NCI-H1417 treated with DMSO at 0.1 percent for 48 hours (cell line): ENCODE measurements at regions not wholly inside any gene's neighbourhood (a gene's known extent, or its start where the extent isn't known, plus 50 kb on each side); places are given as distances from the start of the nearest gene placed in this dataset.

ENCODE experiments used
- DNase-seq: peaks from one replicate; lab custom pipeline; 2025; lab: John Stamatoyannopoulos, UW

DNA sequence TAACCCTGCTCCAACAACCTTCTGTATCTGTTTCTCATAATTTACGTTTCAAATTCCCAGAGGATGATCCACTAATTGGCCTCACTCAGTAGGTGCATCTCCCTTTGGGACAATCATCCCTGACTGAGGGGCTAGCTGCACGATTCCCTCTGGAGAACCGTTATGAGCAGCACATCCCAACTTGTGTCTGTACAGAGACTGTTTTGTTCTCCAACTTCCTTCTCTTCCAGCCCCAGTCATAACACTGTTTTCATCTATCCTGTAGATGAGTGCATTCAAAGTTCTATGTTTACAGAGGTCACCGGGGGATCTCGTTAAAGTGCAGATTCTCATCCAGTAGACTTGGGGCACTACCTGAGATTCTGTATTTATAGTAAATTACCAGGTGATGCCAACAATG, 187.2 kb downstream of the REEP3 start:
- DNase-seq, result no peak

DNA sequence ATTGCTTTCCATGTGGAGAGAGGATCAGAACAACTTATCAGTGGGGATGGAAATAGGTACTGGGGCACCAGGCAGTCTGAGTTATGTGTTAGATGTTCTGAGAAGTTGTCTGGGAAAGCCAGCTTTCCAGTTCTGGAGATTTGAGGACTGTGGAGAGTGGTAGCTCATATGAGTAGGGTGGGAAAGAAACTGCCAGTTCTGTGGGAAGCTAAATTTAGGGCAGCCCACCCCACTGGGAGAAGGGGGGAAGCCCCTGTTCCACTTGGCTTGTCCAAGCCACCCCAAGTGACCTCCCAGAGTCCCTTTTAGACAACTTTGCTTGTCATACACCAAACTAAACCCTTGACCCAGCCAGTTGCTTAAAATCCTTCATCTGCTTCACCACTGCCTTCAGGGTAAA, 189.5 kb downstream of the REEP3 start:
- DNase-seq, result no peak

DNA sequence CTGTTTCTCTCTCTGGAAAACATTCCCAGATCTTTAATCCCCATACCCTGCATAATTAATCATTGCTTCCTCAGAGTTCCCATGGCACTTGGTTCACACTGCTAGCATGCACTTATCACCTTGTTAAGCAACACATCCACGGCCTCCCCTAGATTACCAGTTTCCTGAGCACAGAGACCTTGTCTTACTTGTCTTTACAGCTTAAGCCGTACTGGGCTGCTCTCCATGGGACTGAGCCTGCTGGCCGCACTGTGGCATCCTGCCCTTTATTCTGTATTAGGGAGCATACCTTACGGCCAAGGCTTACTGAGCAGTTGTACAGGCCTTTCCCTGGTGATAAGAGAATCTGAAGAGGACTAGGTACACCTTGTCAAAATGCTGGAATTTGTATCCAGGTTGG, 190.2 kb downstream of the REEP3 start:
- no peak for DNase-seq

DNA sequence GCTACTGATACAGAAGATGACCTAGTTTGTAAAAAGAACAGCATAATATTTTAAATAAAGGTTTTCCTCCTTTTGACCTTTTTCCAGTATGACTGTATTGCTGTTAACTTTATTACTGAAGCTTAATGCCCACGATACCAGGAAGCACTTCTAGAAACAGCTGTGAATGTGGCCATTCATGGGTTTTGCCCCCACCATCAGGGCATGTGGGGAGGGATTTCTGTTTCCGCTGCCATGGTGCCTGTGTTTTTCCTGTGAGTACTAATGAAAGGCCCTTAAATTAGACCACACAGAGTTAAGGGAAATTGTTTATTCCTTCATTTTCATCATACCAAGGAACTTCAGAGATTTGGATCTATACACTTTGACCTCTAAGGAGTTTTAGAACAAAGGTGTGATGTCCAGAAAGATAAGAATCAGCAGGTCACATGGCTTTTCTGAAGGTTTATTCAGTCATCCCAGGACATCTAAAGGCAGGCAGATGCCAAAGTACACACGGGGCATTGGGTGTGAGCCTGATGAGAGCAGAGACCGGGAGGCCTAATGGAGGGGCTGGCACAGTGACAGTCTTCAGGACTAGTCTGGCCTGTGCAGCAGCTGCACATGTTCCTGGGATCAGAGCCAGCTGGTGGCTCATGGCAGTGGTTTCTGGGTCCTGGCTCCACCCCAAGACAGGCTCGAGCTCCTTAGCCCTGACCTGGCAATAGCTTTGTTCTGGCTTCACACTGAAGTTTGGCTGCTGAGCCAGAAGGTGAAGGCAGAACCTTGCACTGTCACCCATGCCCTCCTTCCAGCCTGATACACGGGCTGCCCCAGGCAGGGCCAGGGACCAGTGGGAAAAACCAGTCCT, 190.9 kb downstream of the REEP3 start:
- DNase-seq, result no peak

DNA sequence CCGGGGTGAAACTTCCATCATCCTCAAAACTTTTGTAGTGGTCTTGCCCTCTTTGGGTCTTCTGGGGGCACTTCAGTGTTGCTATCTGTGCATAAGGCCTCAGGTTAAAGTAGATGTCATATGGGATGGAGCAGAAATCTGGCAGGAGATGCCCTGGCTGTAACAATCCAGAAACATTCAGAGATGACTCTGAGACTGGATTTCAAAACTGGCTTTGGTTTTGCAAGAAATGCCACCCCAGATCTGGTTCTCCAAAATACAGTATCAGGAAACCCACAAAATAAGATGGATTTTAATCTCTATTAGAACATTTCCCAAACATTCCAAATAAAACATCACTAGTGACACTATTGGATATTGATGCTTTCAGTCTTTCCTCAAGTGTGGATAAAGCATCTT, 191.5 kb downstream of the REEP3 start:
- DNase-seq, result no peak

DNA sequence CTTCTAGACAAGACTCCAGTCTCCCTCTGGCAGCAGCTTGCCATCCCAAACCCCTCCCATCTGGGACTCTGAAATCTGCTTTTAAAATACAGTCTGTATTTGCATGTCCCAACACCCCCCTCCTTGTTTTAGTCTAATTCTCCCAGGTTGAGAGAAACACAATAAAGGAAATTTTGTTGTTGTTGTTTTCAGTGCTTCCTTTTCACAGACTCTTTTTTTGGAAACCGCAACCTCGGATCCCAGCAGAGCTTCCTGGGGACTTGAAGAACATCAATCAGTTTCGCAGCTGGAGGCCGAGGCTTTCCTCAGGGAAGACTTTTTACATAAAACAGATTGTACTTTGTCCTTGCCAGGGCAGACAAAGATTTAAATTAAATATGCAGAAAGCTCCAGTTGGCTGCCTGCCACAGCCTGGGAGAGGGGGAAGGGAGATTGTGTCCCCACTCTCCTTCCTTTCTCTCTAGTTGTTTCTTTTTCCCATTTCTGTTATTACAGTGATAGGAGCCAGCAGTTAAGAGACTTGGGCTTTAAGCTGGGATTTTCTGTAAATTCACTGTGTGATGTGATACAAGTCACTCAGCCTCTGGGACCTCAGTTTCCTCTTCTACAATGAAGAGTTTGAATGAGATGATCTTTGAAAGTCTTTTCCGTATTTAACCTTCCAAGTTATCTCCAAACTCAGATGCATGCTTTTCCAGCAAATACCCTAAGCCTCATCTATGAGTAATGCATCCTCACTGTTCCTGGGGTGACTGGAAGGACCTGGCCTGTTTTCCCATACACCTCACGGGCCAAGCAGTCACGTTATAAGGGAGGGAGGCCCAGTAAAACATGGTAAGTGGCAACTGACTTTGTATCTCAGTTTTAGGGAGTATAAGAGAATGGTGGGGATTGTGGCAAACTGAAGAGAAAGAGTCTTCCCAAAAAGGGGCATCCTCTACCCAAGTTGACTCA, 192.3 kb downstream of the REEP3 start:
- DNase-seq, result no peak

DNA sequence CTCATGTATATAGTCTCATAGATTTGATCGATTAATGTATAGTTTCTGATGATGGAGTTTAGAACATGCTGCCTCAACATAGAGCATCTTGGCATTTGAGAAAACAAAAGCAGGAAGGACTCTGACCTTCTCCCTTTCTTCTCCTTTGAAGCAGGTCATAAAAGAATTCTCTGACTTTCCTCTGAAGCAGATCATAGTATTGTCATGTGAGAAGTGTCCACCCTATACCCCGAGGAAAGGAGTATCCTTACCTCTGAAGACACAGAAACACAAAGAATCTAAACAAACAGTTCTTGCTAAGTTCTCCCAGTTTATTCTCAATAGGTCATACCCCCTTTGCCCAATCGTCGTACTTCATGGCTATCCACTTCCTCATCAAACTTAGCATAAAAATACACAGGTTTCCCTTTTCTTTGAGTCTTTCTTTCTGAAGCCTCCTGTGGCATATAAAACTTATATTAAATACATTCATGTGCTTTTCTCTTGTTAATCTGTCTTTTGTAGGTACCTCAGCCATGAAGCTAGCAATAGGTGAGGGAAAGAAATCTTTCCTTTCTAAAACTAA, 194.9 kb downstream of the REEP3 start:
- DNase-seq, result no peak

DNA sequence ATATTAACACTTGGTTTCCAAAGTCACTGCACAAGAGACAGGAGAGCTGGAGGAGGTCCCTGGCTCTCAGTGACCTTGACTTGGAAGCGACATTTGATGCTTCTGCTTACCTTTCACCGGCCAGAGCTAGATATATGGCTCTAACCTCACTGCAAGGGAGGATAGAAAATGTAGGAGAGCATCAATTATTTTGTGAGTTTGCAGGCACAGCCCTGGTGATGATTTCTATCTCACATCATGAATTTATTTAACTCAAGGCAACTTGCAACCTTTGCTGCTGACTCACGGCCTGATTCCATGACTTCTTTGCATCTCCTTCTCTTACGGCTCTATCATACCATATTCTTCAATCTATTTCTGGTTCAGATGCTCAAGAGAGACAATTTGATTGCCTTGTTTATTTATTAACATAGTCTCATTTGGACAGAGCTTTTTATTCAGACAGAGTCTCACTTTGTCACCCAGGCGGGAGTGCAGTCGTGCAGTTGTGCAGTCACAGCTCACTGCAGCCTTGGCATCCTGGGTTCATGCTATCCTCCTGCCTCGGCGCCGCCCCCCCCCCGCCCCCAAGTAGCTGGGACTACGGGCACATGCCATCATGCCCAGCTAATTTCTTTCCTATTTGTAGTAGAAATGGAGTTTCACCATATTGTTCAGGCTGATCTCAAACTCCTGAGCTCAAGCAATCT, 196.0 kb downstream of the REEP3 start:
- no peak for DNase-seq

DNA sequence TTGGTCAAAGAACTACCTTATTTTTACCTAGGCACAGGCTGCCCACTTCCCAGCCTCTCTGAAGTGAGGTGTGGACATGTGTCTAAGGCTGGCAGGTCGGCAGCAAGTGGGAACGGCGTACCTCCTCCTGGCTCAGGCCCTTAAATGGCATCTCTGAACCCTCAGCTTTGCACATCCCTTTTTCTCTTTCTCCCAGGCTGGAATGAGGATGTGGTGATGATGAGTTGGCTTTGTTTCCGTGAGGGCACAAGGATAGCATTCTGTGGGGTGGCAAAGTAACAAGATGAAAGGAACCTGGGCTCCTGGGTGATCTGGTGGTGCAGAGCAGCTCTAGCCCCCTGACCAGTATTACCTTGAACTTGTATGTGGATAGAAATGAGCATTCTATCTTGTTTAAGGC, 196.8 kb downstream of the REEP3 start:
- no peak for DNase-seq

DNA sequence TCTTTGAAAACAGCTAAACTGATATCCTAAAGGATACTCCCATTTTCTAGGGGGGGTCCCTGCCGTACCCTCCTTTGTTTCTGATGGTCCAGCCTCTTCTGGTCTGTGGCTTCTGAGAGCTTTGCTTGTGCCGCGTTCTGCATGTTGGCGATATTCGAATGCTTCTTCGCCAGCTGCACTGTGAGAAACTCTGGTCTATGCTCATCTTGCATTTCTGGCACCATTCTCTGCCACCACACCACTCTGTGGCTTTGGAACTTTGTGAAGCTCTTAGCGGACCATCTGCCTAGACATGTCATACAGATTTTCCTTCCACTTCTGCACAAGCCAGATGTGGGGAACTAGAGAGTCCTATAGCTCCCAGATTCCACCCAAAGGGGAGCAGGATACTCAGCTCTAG, 197.2 kb downstream of the REEP3 start:
- no peak for DNase-seq

DNA sequence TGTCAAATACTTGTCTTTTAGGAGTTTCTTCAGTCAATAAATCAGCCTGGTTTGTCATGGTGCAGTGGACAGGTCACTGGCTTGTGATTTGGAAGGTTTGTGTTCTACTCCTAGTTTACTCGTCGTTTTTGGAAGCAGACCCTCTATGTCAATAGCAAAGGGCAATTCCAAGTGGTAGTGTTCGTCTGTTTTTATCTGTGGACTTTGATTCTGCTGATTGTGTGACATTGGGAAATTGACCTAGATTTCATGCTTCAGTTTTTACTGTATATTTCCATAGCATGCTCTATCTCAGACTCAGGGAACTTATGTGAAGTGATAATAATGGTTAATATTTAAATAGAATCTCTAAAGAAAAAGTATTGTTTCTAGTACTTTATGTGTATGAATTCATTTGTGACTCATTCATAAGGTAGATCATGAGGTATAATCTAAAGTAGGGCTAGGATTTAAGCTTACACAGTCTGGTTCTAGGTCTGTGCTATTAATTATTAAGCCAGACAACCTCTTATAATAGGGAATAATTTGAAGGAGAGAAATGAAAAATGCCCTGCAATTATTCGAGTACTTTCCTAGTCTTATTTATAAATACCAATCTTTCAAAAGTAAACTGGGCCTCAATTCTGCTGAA, 198.1 kb downstream of the REEP3 start:
- DNase-seq, result no peak

DNA sequence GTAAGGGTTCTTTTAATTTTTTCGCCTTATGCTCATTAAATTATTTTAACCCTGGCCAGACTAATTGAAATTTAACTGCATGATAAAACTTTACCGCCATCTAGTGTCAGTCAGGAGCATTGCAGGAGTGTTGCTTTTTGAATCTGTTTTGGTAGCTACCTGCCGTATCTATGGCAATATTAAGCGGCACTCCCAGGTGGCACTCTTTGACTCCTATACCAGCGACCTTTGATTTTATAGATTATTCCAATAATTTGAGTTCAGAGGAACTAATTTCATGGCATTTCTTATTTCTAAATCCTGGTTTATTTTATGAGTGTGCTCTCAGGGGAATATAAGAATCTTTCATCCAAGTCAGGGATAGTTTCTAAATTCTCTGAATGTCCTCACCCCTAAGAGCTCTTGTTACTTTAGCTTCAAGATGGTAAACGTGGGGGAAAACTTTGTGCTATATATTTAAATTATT, 198.9 kb downstream of the REEP3 start:
- peak; percentile 7 for DNase-seq

DNA sequence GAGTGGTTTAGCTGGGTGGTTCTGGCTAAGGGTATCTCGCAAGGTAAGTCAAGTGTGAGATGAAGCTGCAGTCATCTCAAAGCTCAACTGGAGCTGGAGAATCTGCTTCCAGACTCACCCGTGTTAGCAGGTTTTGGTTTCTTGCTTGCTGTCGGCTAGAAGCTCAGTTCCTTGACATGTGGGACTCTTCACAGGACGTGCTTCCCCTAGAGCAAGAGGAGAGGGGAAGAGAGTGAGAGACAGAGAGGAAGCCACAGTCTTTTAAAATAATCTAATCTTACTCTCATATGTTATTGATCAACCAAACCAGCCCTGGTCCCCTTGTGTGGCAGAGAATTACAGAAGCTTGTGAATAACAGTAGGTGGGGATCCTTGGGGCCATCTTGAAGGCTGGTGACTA, 199.5 kb downstream of the REEP3 start:
- DNase-seq, result no peak

DNA sequence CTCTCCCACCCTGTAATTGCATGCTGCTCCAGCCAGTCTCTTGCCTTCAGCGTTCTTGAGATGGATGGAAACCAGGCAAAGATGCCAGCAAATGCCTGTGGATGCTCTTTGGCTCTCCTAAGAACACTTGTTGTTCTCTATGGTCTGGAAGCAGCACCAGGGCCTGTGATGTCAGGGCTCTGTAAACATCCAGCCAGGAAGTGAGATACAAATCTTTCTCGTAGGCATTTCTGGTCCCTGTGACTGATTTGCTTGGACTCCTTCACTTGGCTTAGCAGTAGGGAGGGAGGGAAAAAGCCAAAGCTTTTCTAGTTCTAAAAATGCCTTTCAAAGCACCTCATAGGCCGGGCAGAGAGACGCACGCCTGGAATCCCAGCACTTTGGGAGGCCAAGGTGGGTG, 201.3 kb downstream of the REEP3 start:
- DNase-seq, result no peak

DNA sequence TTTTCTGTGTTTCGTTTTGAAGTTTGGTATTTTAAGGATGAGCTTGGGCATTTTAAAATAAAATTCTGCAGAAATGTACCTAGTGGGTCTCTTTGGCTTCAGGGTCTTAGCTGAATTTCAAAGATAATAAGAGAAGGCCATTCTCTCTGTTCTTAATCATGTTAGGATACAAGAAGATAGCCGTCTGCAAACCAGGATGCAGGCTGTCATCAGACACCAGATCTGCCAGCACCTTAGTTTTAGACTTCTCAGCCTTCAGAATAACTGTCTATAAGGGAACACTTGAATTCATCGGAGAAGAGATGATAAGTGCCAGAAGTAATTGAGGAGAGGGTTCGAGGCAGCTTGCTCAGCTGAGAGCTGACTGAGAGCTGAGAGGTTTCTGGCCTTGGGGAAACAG, 202.1 kb downstream of the REEP3 start:
- DNase-seq, result no peak

DNA sequence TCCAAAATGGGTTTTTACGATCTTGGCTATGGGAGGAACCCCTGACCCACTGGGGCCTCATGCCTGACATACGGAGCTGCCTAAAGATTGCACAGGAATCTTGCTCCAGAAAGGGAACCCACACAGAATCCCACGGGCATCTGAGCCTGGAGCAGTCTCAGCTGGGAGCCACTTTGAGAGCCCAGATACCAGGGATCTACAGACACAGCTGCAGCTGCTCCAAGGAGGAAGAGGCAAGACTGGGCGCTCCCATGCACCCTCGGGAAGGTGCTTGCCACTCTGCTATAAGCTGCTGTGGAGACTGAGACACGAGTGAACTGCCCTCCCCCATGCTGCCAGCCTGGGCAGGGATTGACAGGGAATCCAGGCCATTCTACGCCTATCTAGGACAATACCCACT, 202.5 kb downstream of the REEP3 start:
- DNase-seq, result no peak

DNA sequence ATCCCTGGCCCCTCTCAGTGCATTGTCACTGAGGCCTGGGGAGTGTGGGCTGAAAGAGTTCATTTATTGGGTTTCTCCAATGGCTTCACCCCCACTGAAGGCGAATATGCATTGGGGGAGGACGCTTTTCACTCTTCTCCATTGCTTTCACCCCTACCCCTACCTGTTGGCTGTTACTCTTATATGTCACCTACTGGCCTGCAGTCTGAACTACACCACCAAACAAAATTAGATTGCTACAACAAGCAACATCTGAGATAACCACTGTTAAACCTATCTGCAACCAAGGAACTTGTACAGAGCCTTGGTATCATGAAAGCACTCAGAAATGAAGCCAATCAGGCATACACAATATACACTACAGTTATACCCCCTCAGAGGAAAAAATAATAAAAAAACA, 203.7 kb downstream of the REEP3 start:
- DNase-seq, result no peak

DNA sequence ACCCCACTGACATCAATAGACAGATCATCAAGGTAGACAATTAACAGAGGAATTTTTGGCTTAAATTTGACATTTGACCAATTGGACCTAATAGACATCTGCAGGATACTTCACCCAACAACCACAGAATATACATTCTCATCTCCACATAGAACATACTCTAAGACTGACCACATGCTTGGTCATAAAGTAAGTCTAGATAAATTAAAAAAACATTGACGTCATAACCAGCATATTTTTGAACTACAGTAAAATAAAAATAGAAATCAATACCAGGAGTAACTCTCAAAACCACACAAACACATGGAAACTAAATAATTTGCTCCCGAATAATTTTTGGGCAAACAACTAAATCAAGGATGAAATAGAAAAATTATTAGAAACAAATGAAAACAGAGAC, 205.7 kb downstream of the REEP3 start:
- no peak for DNase-seq

DNA sequence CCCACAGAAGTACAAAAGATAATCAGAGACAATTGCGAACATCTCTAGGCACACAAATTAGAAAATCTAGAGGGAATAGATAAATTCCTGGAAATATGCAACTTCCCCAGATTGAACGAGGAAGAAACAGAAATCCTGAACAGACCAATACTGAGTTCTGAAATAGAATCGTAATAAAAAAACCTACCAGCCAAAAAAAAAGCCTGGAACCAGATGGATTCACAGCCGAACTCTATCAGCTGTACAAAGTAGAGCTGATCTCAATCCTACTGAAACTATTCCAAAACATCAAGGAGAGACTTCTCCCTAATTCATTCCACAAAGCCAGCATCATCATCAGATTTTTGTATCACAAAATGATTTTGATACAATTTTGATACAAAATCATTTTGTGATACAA, 206.4 kb downstream of the REEP3 start:
- no peak for DNase-seq

DNA sequence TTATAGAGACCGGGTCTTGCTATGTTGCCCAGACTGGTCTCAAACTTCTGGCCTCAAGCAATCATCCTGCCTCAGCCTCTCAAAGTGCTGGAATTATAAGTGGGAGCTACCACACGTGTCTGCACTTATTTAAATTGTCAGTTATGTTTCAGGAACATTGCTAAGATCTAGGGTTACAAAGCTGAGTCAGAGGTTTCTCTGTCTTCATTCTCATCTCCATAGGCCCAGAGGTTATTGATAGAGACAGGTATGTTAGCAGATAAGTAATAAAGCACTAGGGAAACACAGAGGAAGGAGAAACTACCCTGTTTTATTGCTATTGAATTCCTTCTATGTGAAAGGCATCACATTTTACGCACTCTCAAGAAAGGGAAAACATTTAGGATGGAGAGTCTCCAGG, 214.1 kb downstream of the REEP3 start:
- DNase-seq, result no peak

DNA sequence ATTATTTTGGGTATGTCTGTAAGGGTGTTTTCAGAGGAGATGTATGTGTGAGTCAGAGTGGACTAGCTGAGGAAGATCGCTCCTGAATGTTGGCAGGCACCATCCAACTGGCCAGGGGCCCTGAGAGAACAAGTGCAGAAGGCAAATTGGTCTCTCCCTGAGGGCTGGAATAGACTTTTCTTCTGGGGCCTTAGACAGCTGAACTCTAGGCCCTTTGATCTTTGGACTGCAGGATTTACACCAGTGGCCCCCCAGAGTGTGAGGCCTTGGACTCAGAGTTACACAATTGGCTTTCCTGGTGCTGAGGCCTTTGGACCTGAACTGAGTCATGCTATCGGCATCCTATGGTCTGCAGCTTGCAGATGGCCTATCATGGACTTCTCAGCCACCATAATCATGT, 217.2 kb downstream of the REEP3 start:
- DNase-seq, result no peak
